GM23248 (cell line): ENCODE measurements at regions not wholly inside any gene's neighbourhood (a gene's known extent, or its start where the extent isn't known, plus 50 kb on each side); places are given as distances from the start of the nearest gene placed in this dataset.

ENCODE experiments used
- EZH2 ChIP-seq: fragments of 200-600 bp; sonication (generic); IDR thresholded peaks from 2 replicates; pipeline ENCODE4 v1.6.1; 2018; ENCODE audit warnings: antibody characterized with exemption, mild to moderate bottlenecking; ENCODE audit not compliant: insufficient read depth, poor library complexity, severe bottlenecking
- EZH2phosphoT487 ChIP-seq: fragments of 200-600 bp; sonication (generic); IDR thresholded peaks from 2 replicates; pipeline ENCODE4 v1.6.1; 2018; ENCODE audit warnings: antibody characterized with exemption, moderate library complexity, mild to moderate bottlenecking, low read depth; ENCODE audit not compliant: insufficient read depth

DNA sequence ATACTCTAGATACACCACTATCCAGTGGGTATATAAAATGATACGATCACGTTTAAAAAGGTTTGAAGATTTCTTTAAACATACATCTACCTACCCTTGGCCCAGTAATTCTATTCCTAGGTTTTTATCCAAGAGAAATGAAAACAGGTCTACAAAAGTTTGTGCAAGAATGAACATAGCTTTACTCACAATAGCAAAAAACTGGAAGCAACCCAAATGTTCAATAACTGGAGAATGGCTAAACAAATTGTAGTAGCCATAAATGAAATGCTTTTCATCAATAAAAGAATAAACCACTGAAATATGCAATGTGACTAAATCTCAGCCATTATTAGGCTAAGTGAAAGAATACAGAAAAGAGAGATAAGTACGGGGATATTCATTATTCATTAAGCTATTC, 438.9 kb downstream of the ARHGEF28 start:
- TF ChIP-seq EZH2phosphoT487: no peak
- TF ChIP-seq EZH2: no peak
